Hematopoietic multipotent progenitor cell treated with erythropoietin and hydrocortisone succinate and interleukin-3 and kit ligand, for 8 days (in vitro differentiated cells): ENCODE measurements at regions not wholly inside any gene's neighbourhood (a gene's known extent, or its start where the extent isn't known, plus 50 kb on each side); places are given as distances from the start of the nearest gene placed in this dataset.
"Not testable (repeated sequence)": the region's sequence is repeated elsewhere in the genome, so short reads cannot be mapped to it uniquely, and the experiment has no call there.

ENCODE experiments used
- DNase-seq: peaks from one replicate; pipeline ENCODE4 v3.0.0-alpha.2; 2015

GRCh38 chr21:33993286-33994231, 78.0 kb upstream of the ATP5PO start:
- peak; percentile 21 for DNase-seq

GRCh38 chr21:33992412-33992811, 76.8 kb upstream of the ATP5PO start:
- DNase-seq, result not testable (repeated sequence)

GRCh38 chr21:33991133-33991532, 75.5 kb upstream of the ATP5PO start:
- no peak for DNase-seq

- no peak for DNase-seq
These were observed 73.8 kb upstream of the ATP5PO start for GRCh38 chr21:33989440-33989839.

DNA sequence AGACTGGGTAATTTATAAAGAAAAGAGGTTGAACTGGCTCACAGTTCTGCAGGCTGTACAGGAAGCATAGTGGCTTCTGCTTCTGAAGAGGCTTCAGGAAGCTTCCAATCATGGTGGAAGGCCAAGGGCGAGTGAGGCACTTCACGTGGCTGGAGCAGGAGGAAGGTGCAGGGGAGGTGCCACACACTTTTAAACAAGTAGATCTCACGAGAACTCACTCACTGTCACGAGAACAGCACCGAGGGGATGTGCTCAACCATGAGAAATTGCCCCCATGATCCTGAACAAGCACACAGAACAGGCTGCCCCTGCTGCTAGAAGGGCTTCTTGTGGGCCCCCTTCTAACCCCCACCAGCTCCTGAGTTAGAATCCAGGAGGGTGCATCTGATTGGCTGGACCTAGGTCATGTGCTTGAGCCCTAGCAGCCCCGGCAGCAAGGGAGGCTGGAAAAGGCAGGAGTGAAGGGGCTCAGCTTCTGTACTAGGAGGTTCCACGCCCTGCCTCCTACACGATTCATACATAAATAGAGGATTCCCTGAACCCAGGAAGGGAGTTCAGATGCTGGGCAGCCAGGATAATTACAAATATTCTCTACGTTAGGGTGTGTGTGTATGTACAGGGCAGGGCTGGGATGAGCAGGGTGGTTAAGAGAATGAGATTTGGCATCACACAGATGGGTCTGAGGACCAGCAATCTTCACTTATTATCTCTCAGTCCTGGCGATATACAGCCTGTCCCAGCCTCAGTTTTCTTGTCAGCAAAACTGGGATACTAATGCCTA, 72.8 kb upstream of the ATP5PO start:
- DNase-seq, result no peak

GRCh38 chr21:33987461-33987860, 71.9 kb upstream of the ATP5PO start:
- DNase-seq, result no peak

DNA sequence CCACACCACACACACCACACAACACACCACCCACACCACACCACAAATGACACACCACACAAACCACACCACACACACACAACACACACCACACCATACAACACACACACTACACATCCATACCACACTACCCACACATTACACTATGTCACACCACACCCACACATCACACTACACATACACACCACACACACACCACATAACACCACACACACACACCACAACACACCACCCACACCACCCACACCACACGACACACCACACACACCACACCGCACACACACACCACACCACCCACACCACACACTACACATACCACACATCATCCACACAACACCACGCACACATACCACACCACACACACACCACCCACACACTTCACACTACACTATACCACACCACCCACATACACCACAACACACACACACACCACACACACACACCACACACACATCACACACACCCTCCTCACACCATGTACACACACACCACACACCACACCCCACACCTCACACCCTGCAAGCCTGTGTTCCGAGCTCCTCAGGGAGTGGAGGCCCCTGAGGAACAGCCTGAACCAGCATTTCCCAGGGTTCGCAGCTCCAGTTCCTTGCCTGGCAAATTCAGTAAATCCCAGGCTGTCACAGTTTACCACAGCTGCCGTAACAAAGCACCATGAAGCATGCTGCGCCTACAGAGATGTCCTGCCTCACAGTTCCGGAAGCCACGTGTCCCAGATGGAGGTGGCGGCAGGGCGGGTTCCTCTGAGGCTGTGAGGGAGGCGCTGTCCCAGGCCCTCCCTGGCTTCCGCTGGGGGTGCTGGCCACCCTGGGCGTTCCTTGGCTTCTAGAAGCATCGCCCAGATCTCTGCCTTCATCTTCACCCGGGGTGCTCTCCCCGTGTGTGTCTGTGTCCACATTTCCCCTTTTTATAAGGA, 69.8 kb upstream of the ATP5PO start:
- DNase-seq, result no peak

GRCh38 chr21:33984021-33984481, 68.4 kb upstream of the ATP5PO start:
- no peak for DNase-seq

DNA sequence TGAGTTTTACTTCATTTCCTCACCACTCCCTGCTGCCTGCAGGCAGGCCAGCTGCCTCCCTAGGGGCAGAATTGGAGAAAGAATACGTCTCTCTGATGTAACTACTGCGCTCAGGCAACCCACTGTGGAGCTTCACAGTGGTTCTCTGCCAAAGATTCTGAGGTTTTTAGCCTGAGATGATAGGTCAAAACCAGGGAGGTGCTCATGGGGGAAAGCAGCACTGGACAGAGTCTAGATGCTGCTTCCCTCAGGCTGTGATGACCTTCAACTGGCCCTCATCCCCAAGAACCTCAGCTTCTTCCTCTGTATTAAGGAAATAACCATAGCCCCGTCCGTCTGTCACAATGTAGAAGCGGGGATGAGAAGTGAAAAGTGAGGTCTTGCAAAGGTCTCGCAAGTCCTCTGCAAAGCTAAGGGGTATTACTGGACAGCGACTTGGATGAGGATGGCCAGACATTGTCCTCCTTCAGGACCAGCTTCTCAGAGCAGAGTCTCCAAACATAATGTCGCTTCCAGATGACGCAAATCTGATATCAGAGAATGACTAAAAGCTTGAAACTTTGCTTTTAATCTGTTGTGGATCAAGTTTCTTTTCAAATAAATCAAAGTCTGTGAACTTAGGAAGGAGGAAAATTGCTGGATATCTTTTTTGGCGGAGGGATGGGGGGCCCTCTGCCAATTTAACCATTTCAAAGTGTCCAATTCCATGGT, 65.9 kb upstream of the ATP5PO start:
- no peak for DNase-seq

GRCh38 chr21:33980276-33980916, 64.8 kb upstream of the ATP5PO start:
- no peak for DNase-seq

- no peak for DNase-seq
These were observed 63.0 kb upstream of the ATP5PO start for GRCh38 chr21:33978585-33978984.

- no peak for DNase-seq
These were observed 62.2 kb upstream of the ATP5PO start for GRCh38 chr21:33977721-33978369.

DNA sequence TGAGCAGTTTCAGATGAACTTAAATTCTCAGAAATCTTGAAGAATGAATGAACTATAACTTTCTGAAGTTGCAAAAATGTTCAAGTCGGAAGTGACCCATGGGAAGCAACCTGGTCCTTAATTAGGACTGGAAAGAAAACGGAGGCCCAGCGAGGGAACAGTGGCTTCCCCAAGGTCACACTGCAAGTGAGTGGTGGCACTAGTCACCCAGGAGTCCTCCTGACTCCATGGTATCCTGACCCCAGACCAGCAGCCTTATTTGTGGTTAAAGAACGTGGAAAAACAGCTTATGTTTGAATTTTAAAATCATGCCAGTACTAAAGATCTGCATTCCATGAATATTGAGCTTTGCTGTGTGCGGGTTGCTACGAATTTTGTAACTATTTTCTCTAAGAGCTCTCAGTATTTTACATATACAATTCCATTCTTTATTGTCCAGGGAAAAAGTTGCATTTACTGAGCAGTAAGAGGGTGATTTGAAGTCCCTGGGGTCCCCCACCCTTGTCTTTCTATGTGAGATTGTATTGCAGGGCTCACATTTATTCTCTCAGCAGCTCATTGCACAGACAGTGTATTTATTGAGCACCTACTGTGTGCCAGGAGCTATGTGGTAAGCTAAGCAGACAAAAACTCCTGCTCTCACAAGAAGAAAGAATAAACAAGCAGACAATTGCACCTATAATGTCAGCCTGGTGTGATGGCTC, 61.6 kb upstream of the ATP5PO start:
- no peak for DNase-seq

GRCh38 chr21:33976082-33977016, 60.7 kb upstream of the ATP5PO start:
- peak; percentile 66 for DNase-seq

DNA sequence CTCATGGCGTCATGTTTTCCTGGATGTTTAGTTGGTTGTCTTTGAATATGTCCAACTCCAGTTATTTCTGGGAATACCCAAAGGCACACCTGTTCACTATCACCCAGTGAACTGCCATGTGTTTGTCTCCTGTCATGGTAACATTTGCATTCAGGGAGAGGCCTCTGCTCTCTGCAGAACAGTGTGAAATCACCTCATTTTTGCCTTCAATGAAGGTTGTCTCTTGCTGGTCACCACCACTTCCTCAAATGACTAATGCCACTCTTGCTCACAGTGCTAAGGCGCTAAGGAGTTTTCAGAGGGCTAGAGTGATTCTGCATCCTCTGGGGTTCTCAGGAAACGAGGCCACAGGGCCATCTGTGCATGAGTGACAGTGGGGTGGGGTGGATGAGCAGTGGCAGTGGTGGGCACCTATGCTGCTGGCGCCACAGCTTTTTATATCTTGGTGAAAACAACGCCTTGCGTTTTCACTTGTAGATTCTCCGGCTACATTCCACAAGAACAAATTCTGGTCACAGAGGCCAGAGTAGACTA, 60.0 kb upstream of the ATP5PO start:
- peak; percentile 61 for DNase-seq

DNA sequence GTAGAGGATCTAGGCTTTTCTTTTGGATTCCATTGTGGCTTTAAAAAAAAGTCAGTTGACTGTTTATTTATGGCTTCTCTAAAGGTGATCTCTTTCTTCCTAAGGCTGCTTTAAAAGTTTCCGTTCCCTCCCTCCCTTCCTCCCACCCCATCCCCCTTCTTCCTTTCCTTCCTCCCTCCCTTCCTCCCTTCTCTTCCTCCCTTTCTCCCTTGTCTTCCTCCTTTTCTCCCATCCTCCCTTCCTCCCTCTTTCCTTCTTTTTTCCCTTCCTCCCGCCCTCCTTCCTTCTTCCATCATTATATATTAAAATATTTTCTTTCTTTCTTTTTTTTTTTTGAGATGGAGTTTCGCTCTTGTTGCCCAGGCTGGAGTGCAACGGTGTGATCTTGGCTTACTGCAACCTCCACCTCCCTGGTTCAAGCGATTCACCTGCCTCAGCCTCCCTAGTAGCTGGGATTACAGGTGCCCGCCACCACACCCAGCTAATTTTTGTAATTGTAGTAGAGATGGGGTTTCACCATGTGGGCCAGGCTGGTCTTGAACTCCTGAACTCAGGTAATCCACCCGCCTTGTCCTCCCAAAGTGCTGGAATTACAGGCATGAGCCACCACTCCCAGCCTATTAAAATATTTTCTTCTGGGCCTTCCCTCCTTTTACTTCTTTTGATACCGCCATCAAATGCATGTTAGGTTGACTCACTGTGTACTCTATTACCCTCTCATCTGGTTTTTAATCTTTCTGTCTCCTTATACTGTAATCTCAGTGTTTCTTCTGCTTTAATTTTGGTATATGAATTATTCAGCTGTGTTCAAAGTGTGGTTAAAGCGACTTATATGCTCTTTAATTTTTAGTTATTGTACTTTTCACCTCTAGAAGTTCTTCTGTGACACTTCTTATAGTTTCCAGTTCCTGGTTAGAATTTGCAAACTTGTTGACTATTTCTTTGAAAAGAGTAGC, 59.2 kb upstream of the ATP5PO start:
- no peak for DNase-seq

GRCh38 chr21:33973268-33973667, 57.7 kb upstream of the ATP5PO start:
- no peak for DNase-seq

DNA sequence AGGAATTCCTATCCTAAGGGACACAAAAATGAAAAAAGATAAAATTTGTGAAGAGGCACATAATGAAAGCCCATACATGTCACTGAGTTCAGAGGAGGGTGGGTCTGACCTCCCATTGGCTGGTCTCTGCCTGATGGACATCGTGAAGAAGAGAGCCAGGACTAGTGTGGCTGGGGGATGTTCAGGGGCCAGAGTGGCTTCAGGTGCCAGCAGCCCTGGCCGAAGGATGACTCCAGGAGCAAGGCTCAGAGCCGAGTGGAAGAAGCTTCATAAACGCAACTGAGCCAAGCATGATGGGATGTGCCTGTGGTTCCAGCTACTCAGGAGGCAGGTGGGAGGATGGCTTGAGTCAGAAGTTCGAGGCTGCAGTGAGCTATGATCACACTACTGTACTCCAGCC, 56.9 kb upstream of the ATP5PO start:
- no peak for DNase-seq
